ENCODE measurements at regions not wholly inside any gene's neighbourhood (a gene's known extent, or its start where the extent isn't known, plus 50 kb on each side); places are given as distances from the start of the nearest gene placed in this dataset.

- no peaks in the 10 kb centered on the region for H3K79me2 ChIP-seq (ENCODE audit: control insufficient read depth in 1 of 2, insufficient read depth in 2 of 2, low read length in 2 of 2)
Measured at GRCh38 chr3:177414093-177414492, 216.8 kb upstream of the TBL1XR1 start.

More at GRCh38 chr3:177414093-177414492, 216.8 kb upstream of the TBL1XR1 start:
- H3K4ac ChIP-seq (replicated peaks; ENCODE audit: insufficient read length, low read depth, low read length), result no peak overlapping the region
- no peak overlapping the region for H3K9ac ChIP-seq (replicated peaks in 1 of 4; ENCODE audit: extremely low read depth in 1 of 4, low read depth in 3 of 4, low read length in 3 of 4)
- H2BK120ac ChIP-seq (replicated peaks; ENCODE audit: low read depth, low read length), result no peak overlapping the region
- H3K56ac ChIP-seq (replicated peaks; ENCODE audit: insufficient read length, low read depth, low read length), result no peak overlapping the region
- H3K27ac ChIP-seq (ENCODE audit: low read depth, low read length), result no peak overlapping the region
- H3K4me1 ChIP-seq (replicated peaks in 1 of 4; ENCODE audit: control insufficient read depth in 3 of 4, insufficient read depth in 4 of 4, low read length in 3 of 4), result no peaks in the 10 kb centered on the region
- no peak overlapping the region for H3K4me3 ChIP-seq (ENCODE audit: extremely low read depth in 1 of 4, insufficient read depth in 2 of 4, low read depth in 3 of 4, low read length in 4 of 4)
- no peak overlapping the region for H2BK15ac ChIP-seq (ENCODE audit: low read length)
- no peak overlapping the region for H3K4me2 ChIP-seq (ENCODE audit: insufficient read depth in 1 of 2, low read depth in 2 of 2, low read length in 2 of 2)
- DNase-seq (ENCODE audit: low read depth in 1 of 2, low spot score in 2 of 2) (no peak), FAIRE-seq (no peak)
- H3K36me3 ChIP-seq (ENCODE audit: control insufficient read depth in 2 of 4, insufficient read depth in 4 of 4, low read length in 3 of 4), result no peaks in the 10 kb centered on the region
- ChIA-PET CTCF (ENCODE audit: partially characterized antibody) (interaction anchor here (0.6 kb wide), 1 partner anchor 542 kb away, joined by 3 read pairs; no protein-coding TSS in a partner anchor), POLR2A (ENCODE audit: partially characterized antibody) (no interaction called here)
- no peak overlapping the region for H2BK12ac ChIP-seq (ENCODE audit: low read depth, low read length)
- H3K23ac ChIP-seq (ENCODE audit: insufficient read length), result no peak overlapping the region
- H3K18ac ChIP-seq (ENCODE audit: extremely low read depth, low read length), result no peak overlapping the region
- no peak overlapping the region for H2BK5ac ChIP-seq (ENCODE audit: low read depth, low read length)
- no peak overlapping the region for H2BK20ac ChIP-seq (ENCODE audit: low read length)
- H2AK5ac ChIP-seq (ENCODE audit: low read depth, low read length), result no peak overlapping the region
- H4K5ac ChIP-seq (ENCODE audit: insufficient read length, low read depth, low read length), result no peak overlapping the region
- H4K8ac ChIP-seq (ENCODE audit: extremely low read depth, insufficient read depth, low read length), result no peak overlapping the region
- H3K9me3 ChIP-seq (ENCODE audit: insufficient read depth in 2 of 2, low read depth in 1 of 2, low read length in 1 of 2), result peaks cover 0 to 8% of the 10 kb centered on the region in 2 experiments; a peak in 1 of 4 replicates
- TF ChIP-seq SIRT6 (IDR thresholded peaks at IDR 0.05; ENCODE audit: low read length) (no peak), KDM4A (IDR thresholded peaks at IDR 0.05; ENCODE audit: low read depth, low read length, severe bottlenecking) (no peak), CTCF (IDR thresholded peaks at IDR 0.05; ENCODE audit: control extremely low read depth in 1 of 3, insufficient read depth in 1 of 3, low read depth in 1 of 3, low read length in 3 of 3) (no peak), EP300 (IDR thresholded peaks at IDR 0.05; ENCODE audit: borderline replicate concordance in 1 of 2, low read depth in 2 of 2, low read length in 2 of 2) (no peak), TEAD4 (IDR thresholded peaks at IDR 0.05; ENCODE audit: low read depth, low read length) (no peak), CBX5 (IDR thresholded peaks at IDR 0.05; ENCODE audit: low read depth, low read length) (no peak), KDM5A (IDR thresholded peaks at IDR 0.05; ENCODE audit: low read length) (no peak), NRF1 (IDR thresholded peaks at IDR 0.05; ENCODE audit: low read depth, low read length) (no peak), ATF3 (IDR thresholded peaks at IDR 0.05; ENCODE audit: insufficient read depth, low read depth, low read length) (no peak), TAF1 (IDR thresholded peaks at IDR 0.05; ENCODE audit: low read depth, low read length) (no peak), FOSL1 (IDR thresholded peaks at IDR 0.05; ENCODE audit: insufficient read depth, low read depth, low read length) (no peak)
- H2AFZ ChIP-seq (ENCODE audit: low read length), result no peak overlapping the region
- no peaks in the 10 kb centered on the region for H3K27me3 ChIP-seq (replicated peaks in 1 of 4; ENCODE audit: control insufficient read depth in 3 of 4, extremely low read depth in 1 of 4, insufficient read depth in 3 of 4, low read length in 3 of 4)
- no peak overlapping the region for H4K91ac ChIP-seq (replicated peaks; ENCODE audit: insufficient read length, low read length)
- no peaks in the 10 kb centered on the region for H3K79me1 ChIP-seq (ENCODE audit: low read depth, low read length)
- WGBS, 2 experiments (ENCODE audit: extremely low coverage in 1 of 2, insufficient coverage in 1 of 2, insufficient read length in 1 of 2, insufficient replicate concordance in 2 of 2, low coverage in 1 of 2, low lambda C conversion rate in 2 of 2, missing lambda C conversion rate in 1 of 2), result 97% methylated on average over 6 of the region's 6 CpGs; no CpG with 5 or more reads in 1 of the 2 experiments
- no peak overlapping the region for H3K14ac ChIP-seq (ENCODE audit: insufficient read length)
- H4K20me1 ChIP-seq (replicated peaks in 1 of 2; ENCODE audit: control insufficient read depth in 1 of 2, insufficient read depth in 2 of 2, low read length in 2 of 2), result no peaks in the 10 kb centered on the region
- no peaks in the 10 kb centered on the region; the same call in 1 of the 2 replicates for H3K23me2 ChIP-seq (ENCODE audit: low read depth, low read length)
